Astrocyte of the cerebellum (primary cell): ENCODE measurements at regions not wholly inside any gene's neighbourhood (a gene's known extent, or its start where the extent isn't known, plus 50 kb on each side); places are given as distances from the start of the nearest gene placed in this dataset.
A peak's percentile ranks its signal among the peaks of the same experiment; 100 is the strongest.

ENCODE experiments used
- DNase-seq: peaks from one replicate; pipeline ENCODE4 v3.0.0-alpha.2; 2011; ENCODE audit warnings: low read depth
- H3K4me3 ChIP-seq: 2 replicates; pipeline ENCODE4 v1.5.1; 2011; ENCODE audit warnings: mild to moderate bottlenecking, low read depth, low read length, moderate library complexity
- CTCF ChIP-seq: IDR thresholded peaks from 2 replicates; pipeline ENCODE4 v1.5.1; 2012; ENCODE audit warnings: low read length, low read depth, moderate library complexity, mild to moderate bottlenecking; ENCODE audit errors: missing control alignments
- in situ Hi-C: cut with HindIII; loops from 2 replicates; pipeline ENCODE4 v1.10.0; 2017; ENCODE audit warnings: low sequenced_read_pairs

GRCh38 chr5:174400461-174400860, 323.9 kb upstream of the MSX2 start:
- no peak for DNase-seq
- no peak for TF ChIP-seq CTCF
- H3K4me3 ChIP-seq: no peak overlapping the region
- in situ Hi-C loops: no loop called here

GRCh38 chr5:174401793-174402192, 322.6 kb upstream of the MSX2 start:
- H3K4me3 ChIP-seq: no peak overlapping the region
- no peak for TF ChIP-seq CTCF
- no peak for DNase-seq
- in situ Hi-C loops: no loop called here

GRCh38 chr5:174402222-174402812, 322.1 kb upstream of the MSX2 start:
- DNase-seq: no peak
- H3K4me3 ChIP-seq: no peak overlapping the region
- TF ChIP-seq CTCF: peak; percentile 33
- in situ Hi-C loops: no loop called here

- no peak for TF ChIP-seq CTCF
- in situ Hi-C loops: no loop called here
- no peak for DNase-seq
- no peak overlapping the region for H3K4me3 ChIP-seq
Measured at GRCh38 chr5:174404848-174405247, 319.5 kb upstream of the MSX2 start.

GRCh38 chr5:174409070-174409469, 315.3 kb upstream of the MSX2 start:
- in situ Hi-C loops: no loop called here
- DNase-seq: no peak
- H3K4me3 ChIP-seq: no peak overlapping the region
- peak; percentile 24 for TF ChIP-seq CTCF

- DNase-seq: no peak
Measured at GRCh38 chr5:174409971-174410370, 314.4 kb upstream of the MSX2 start.

More at GRCh38 chr5:174409971-174410370, 314.4 kb upstream of the MSX2 start:
- H3K4me3 ChIP-seq: no peak overlapping the region
- in situ Hi-C loops: no loop called here
- no peak for TF ChIP-seq CTCF
